HL-60 (cell line): ENCODE measurements at regions not wholly inside any gene's neighbourhood (a gene's known extent, or its start where the extent isn't known, plus 50 kb on each side); places are given as distances from the start of the nearest gene placed in this dataset.
A peak's percentile ranks its signal among the peaks of the same experiment; 100 is the strongest.
"Not testable (repeated sequence)": the region's sequence is repeated elsewhere in the genome, so short reads cannot be mapped to it uniquely, and the experiment has no call there.

ENCODE experiments used
- DNase-seq, 2 experiments: peaks; one replicate each; pipeline ENCODE4 v3.0.0-alpha.2; 2010 to 2020; ENCODE audit warnings: low read depth in 1 of 2, low spot score in 1 of 2
- H3K27ac ChIP-seq: fragments of 250-450 bp; sonication (Bioruptor Pico); replicated peaks from 2 replicates; pipeline ENCODE4 v1.5.1; 2020; ENCODE audit warnings: mild to moderate bottlenecking, moderate library complexity
- H3K27me3 ChIP-seq: fragments of 250-450 bp; sonication (Bioruptor Pico); 2 replicates; pipeline ENCODE4 v1.5.1; 2021; ENCODE audit warnings: mild to moderate bottlenecking, moderate library complexity; ENCODE audit not compliant: insufficient read depth, poor library complexity, severe bottlenecking
- H3K4me3 ChIP-seq: replicated peaks from 2 replicates; pipeline ENCODE4 v1.5.1; 2011; ENCODE audit warnings: mild to moderate bottlenecking, control low read depth, low read length; ENCODE audit not compliant: insufficient read depth
- GABPA ChIP-seq: IDR thresholded peaks from 2 replicates; pipeline ENCODE4 v1.6.1; 2012; ENCODE audit warnings: low read depth
- POLR2AphosphoS5 ChIP-seq: IDR thresholded peaks from 2 replicates; pipeline ENCODE4 v1.6.1; 2012; ENCODE audit warnings: low read depth
- SPI1 ChIP-seq: IDR thresholded peaks from 2 replicates; pipeline ENCODE4 v1.6.1; 2012; ENCODE audit warnings: low read depth, mild to moderate bottlenecking, borderline replicate concordance
- TF ChIP-seq, protein P1 (sequence below): IDR thresholded peaks from one replicate; pipeline ENCODE4 v1.5.1; 2011; ENCODE audit warnings: low read length, control low read depth, inconsistent platforms; ENCODE audit not compliant: insufficient read depth
- TF ChIP-seq, protein P2 (sequence below): IDR thresholded peaks from 2 replicates; pipeline ENCODE4 v1.6.1; 2012; ENCODE audit warnings: low read depth; ENCODE audit not compliant: insufficient replicate concordance

GRCh38 chr17:64736804-64737492, 74.8 kb upstream of the SMURF2 start:
- DNase-seq = peak in 1 of 2 experiments; percentile 69
- Histone ChIP-seq H3K27ac (no peak overlapping the region), H3K27me3 (no peaks in the 10 kb centered on the region), H3K4me3 (no peak overlapping the region)
- TF ChIP-seq POLR2AphosphoS5 = no peak
- TF ChIP-seq, protein P1, sequence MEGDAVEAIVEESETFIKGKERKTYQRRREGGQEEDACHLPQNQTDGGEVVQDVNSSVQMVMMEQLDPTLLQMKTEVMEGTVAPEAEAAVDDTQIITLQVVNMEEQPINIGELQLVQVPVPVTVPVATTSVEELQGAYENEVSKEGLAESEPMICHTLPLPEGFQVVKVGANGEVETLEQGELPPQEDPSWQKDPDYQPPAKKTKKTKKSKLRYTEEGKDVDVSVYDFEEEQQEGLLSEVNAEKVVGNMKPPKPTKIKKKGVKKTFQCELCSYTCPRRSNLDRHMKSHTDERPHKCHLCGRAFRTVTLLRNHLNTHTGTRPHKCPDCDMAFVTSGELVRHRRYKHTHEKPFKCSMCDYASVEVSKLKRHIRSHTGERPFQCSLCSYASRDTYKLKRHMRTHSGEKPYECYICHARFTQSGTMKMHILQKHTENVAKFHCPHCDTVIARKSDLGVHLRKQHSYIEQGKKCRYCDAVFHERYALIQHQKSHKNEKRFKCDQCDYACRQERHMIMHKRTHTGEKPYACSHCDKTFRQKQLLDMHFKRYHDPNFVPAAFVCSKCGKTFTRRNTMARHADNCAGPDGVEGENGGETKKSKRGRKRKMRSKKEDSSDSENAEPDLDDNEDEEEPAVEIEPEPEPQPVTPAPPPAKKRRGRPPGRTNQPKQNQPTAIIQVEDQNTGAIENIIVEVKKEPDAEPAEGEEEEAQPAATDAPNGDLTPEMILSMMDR = peak; percentile 25
- TF ChIP-seq SPI1 = no peak
- TF ChIP-seq, protein P2, sequence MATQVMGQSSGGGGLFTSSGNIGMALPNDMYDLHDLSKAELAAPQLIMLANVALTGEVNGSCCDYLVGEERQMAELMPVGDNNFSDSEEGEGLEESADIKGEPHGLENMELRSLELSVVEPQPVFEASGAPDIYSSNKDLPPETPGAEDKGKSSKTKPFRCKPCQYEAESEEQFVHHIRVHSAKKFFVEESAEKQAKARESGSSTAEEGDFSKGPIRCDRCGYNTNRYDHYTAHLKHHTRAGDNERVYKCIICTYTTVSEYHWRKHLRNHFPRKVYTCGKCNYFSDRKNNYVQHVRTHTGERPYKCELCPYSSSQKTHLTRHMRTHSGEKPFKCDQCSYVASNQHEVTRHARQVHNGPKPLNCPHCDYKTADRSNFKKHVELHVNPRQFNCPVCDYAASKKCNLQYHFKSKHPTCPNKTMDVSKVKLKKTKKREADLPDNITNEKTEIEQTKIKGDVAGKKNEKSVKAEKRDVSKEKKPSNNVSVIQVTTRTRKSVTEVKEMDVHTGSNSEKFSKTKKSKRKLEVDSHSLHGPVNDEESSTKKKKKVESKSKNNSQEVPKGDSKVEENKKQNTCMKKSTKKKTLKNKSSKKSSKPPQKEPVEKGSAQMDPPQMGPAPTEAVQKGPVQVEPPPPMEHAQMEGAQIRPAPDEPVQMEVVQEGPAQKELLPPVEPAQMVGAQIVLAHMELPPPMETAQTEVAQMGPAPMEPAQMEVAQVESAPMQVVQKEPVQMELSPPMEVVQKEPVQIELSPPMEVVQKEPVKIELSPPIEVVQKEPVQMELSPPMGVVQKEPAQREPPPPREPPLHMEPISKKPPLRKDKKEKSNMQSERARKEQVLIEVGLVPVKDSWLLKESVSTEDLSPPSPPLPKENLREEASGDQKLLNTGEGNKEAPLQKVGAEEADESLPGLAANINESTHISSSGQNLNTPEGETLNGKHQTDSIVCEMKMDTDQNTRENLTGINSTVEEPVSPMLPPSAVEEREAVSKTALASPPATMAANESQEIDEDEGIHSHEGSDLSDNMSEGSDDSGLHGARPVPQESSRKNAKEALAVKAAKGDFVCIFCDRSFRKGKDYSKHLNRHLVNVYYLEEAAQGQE = no peak

DNA sequence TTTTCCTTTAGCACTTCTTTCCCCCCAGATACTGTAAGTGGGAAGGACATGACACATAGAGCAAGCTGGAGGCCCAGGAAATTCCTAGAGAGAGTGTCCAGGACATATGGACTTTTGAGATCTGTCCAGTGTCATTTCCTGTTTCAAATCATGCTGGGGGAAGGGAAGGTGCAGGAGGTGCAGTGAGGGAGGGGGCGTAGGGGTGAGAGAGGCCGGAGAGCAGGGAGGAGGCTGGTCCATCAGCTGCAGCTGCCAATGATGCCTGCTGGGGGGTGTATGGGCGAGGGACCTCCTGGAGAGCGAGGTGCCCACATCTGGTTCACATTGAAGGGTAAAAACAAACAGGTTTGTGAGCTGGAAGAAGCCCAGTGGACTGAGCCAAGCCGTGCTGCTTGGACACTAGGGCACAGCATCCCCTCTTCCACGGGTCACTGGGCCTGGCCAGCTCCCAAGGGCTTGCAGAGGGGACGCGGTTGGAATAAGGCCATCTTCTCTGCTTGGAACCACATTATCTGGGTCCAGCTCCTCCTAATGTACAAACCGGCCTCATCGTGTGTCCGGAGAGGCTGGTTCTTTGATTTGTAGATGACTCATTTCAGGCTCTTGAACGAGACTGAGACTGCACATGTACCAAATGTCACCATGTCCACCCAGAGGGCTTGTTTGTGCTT, 70.4 kb upstream of the SMURF2 start:
- DNase-seq = no peak
- Histone ChIP-seq H3K27me3 (no peaks in the 10 kb centered on the region), H3K27ac (no peak overlapping the region), H3K4me3 (no peak overlapping the region)
- TF ChIP-seq POLR2AphosphoS5 = no peak
- TF ChIP-seq SPI1 = no peak
- TF ChIP-seq GABPA = no peak
- TF ChIP-seq, protein P2 = no peak
- TF ChIP-seq, protein P1 = no peak

DNA sequence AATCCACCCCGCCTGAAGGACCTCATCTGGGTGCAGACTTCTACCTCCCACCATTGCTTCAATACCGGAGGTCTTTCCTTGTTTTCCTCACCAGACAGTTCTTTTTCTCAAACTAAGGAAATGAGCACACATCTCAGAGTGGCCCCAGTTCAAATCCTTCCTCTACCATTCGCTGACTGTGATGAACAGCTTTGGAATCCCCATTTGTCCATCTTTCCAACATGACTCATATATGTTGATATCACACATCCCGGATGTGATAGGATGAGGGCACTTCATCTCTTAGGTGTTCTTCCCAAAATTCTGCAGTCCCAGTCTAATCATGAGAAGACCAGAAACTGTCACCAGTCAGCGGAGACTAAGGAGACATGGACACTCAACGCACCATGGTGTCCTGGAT, 67.9 kb upstream of the SMURF2 start:
- H3K27ac ChIP-seq, DNase-seq, H3K4me3 ChIP-seq, H3K27me3 ChIP-seq: not testable (repeated sequence)

- Histone ChIP-seq H3K27ac (no peak overlapping the region), H3K27me3 (no peaks in the 10 kb centered on the region), H3K4me3 (no peak overlapping the region)
- TF ChIP-seq GABPA (no peak), POLR2AphosphoS5 (no peak), SPI1 (no peak)
- TF ChIP-seq, protein P2 = no peak
- TF ChIP-seq, protein P1 = no peak
- DNase-seq = no peak
Observed at GRCh38 chr17:64729201-64729600, 67.1 kb upstream of the SMURF2 start.
